Ovary (tissue), 7 donors: ENCODE measurements at regions not wholly inside any gene's neighbourhood (a gene's known extent, or its start where the extent isn't known, plus 50 kb on each side); places are given as distances from the start of the nearest gene placed in this dataset.

Experiments used
- DNase-seq, 5 donors: peaks; one replicate each; pipeline ENCODE4 v3.0.0-alpha.2; 2019 to 2020
- H3K27ac ChIP-seq, 2 donors: fragments of 200-600 bp; one replicate each; pipeline versions ENCODE4 v1.5.1 to v1.8.0; 2019 to 2022
- H3K27me3 ChIP-seq: fragments of 200-600 bp; one replicate; pipeline ENCODE4 v1.8.0; 2022
- H3K36me3 ChIP-seq: fragments of 200-600 bp; sonication (generic); one replicate; pipeline ENCODE4 v1.5.1; 2019
- H3K4me1 ChIP-seq: one replicate; pipeline ENCODE4 v1.8.1; 2013; ENCODE audit warnings: mild to moderate bottlenecking, moderate library complexity; ENCODE audit not compliant: insufficient read depth
- H3K4me3 ChIP-seq: fragments of 200-600 bp; sonication (generic); one replicate; pipeline ENCODE4 v1.5.1; 2017
- H3K9me3 ChIP-seq, 2 donors: fragments of 200-600 bp in 1 of 2; sonication (generic) in 1 of 2; one replicate each; pipeline versions ENCODE4 v1.5.1 to v1.8.1; 2013 to 2019; ENCODE audit warnings: mild to moderate bottlenecking in 1 of 2, moderate library complexity in 1 of 2
- EP300 ChIP-seq: sonication (generic); formaldehyde crosslinking; IDR thresholded peaks from one replicate; pipeline ENCODE4 v1.6.1; 2017; ENCODE audit warnings: antibody characterized with exemption
- POLR2A ChIP-seq: fragments of 450-650 bp; IDR thresholded peaks from one replicate; pipeline ENCODE4 v1.6.1; 2017; ENCODE audit warnings: antibody characterized with exemption, mild to moderate bottlenecking, moderate library complexity
- WGBS, 3 donors: extraction: QIAGEN DNeasy Blood & Tissue Kit in 1 of 3; methylation state at CpG; one replicate each; pipeline versions ENCODE4 v1.1.5 to v1.1.7; 2013 to 2017; 5-methylcytosine and 5-hydroxymethylcytosine counted together
- intact Hi-C, 4 donors: fragments of 100-400 bp; cut with DNase I; formaldehyde crosslinking; loops; one replicate each; pipeline versions ENCODE4 v1.11.0 to v1.15.1; 2022 to 2023
- TF ChIP-seq, protein P1 (sequence below), 3 donors: fragments of 450-650 bp in 2 of 3; fragments of 200-600 bp in 1 of 3; IDR thresholded peaks; one replicate each; pipeline versions ENCODE4 v1.5.1 to v1.8.0; 2016 to 2022; ENCODE audit warnings: antibody characterized with exemption in 3 of 3, mild to moderate bottlenecking in 1 of 3
- donor health status: DM: no; HTN: no; CAD: no; lungs with moderate emphysema.
- donor health status: DM: no; HTN: no; CAD: no.
- donor health status: Bipolar disorder and iron deficiency.
- donor health status: DM: no; HTN: no; CAD: no.
- donor health status: DM: yes; HTN: yes; CAD: no.

DNA sequence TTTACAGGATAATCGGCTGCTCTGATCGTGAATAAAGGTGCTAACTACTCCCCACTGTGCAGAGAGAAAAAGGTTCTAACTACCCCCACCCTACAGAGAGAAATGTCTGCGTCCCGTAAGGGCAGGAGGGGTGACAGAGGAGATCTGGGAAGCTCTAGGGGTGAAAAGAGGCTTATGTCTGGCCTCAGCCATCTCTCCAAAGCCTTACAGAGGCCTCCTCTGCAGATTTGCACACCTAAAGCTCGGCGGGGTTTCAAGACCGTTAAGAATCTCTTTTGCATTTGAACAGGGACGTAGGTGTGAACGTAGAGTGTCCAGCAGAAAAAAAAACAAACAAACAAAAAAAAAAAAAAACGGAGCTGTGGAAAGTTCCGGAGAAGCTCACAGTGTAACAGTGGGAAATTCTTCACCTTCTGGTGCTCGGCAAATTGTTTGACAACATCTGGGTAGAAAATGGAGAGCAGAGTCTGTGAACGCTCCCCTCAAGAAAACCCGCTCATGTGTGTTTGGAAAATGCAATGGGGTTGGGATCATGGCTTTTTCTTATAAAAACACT lies 161.0 kb downstream of the SHOX start:
- WGBS, 3 donors, result 13 to 21% (median 15%) methylated on average over 14 of the region's 14 CpGs
- Histone ChIP-seq H3K9me3 (no peaks in the 10 kb centered on the region), H3K36me3 (no peaks in the 10 kb centered on the region), H3K27me3 (no peaks in the 10 kb centered on the region), H3K4me1 (no peaks in the 10 kb centered on the region), H3K4me3 (no peak overlapping the region), H3K27ac (no peak overlapping the region)
- intact Hi-C loops, result no loop called here
- TF ChIP-seq, protein P1, sequence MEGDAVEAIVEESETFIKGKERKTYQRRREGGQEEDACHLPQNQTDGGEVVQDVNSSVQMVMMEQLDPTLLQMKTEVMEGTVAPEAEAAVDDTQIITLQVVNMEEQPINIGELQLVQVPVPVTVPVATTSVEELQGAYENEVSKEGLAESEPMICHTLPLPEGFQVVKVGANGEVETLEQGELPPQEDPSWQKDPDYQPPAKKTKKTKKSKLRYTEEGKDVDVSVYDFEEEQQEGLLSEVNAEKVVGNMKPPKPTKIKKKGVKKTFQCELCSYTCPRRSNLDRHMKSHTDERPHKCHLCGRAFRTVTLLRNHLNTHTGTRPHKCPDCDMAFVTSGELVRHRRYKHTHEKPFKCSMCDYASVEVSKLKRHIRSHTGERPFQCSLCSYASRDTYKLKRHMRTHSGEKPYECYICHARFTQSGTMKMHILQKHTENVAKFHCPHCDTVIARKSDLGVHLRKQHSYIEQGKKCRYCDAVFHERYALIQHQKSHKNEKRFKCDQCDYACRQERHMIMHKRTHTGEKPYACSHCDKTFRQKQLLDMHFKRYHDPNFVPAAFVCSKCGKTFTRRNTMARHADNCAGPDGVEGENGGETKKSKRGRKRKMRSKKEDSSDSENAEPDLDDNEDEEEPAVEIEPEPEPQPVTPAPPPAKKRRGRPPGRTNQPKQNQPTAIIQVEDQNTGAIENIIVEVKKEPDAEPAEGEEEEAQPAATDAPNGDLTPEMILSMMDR (IDR thresholded peaks at IDR 0.05), result no peak
- TF ChIP-seq EP300 (no peak), POLR2A (no peak)
- DNase-seq, result no peak

DNA sequence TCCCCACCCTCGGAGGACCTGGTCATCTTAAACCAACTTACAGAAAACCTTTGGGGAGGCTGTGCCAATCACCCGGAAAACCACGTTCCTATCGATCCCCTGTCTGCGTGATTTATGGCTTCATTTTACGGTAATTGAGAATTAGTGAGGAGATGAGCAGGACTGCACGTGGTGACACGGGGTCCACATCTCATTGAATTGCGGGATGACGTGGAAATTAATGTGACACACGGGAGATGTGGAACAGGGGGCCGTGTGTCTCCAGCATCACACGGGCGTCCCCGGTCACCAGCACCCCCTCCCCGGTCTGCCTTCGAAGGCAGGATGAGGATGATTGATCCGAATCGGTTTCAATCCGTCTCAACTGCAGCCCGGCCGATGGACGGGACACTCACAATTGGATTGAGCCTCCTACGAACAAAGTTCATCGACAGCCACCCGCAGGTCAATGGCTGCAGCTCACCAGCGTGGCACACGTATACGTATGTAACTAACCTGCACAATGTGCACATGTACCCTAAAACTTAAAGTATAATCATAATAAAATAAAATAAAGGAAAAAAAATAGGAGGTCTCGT lies 160.3 kb downstream of the SHOX start:
- Histone ChIP-seq H3K4me3 (no peak overlapping the region), H3K27ac (no peak overlapping the region), H3K9me3 (no peaks in the 10 kb centered on the region), H3K27me3 (no peaks in the 10 kb centered on the region), H3K4me1 (no peaks in the 10 kb centered on the region), H3K36me3 (no peaks in the 10 kb centered on the region)
- WGBS, 3 donors, result 6 to 11% (median 7%) methylated on average over 30 of the region's 30 CpGs
- intact Hi-C loops, result no loop called here
- no peak for DNase-seq
- no peak for TF ChIP-seq EP300
- no peak for TF ChIP-seq POLR2A
- TF ChIP-seq, protein P1 (IDR thresholded peaks at IDR 0.05), result no peak

DNA sequence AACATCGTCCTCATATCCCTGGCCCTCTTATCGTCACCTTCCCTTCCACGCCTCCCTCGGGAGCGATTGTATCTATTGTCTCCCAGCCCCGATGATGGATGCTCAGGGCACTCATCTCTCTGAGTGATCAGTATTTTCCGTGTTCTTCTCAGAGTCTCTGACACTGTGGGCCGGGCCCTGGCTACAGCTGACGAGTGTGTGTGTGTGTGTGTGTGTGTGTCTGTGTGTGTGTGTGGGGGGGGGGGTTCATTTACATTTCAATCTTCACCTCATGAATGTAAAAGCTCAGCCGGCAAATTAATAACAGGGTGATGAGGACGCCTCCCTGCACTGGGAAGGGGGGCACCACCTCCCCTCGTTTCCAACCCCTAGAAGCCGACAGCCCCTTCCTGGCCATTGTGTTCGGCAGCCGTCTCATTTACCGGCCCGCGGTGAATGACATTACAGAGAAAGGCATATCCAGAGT lies 159.5 kb downstream of the SHOX start:
- no peaks in the 10 kb centered on the region for H3K36me3 ChIP-seq
- intact Hi-C loops, result no loop called here
- WGBS, 3 donors, result 4 to 15% (median 10%) methylated on average over 18 of the region's 18 CpGs
- H3K27me3 ChIP-seq, result no peaks in the 10 kb centered on the region
- no peak overlapping the region for H3K4me3 ChIP-seq
- H3K27ac ChIP-seq, result no peak overlapping the region
- no peaks in the 10 kb centered on the region for H3K9me3 ChIP-seq
- TF ChIP-seq, protein P1 (IDR thresholded peaks at IDR 0.05), result no peak
- TF ChIP-seq EP300 (no peak), POLR2A (no peak)
- DNase-seq, result no peak
- no peaks in the 10 kb centered on the region for H3K4me1 ChIP-seq

DNA sequence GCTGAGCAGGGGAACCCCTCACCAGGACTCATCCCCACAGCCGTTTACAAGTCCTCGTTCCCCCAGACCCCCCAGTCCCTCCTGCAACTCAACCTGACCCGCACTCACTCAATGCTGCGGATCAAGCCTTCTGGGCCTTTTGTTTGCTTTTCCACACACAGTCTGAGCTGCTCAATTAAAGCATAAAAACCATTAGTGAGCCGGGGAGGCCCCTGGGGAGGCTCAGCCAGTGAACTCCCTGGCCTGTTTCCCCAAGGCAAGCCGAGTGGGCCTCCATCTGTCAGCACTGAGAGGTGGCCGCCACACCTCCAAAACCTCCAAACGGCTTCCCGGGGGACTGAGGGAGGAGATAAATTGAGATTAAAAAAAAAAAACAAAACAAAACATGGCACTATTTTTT lies 158.5 kb downstream of the SHOX start:
- no peak overlapping the region for H3K4me3 ChIP-seq
- no peak for DNase-seq
- TF ChIP-seq EP300 (no peak), POLR2A (no peak)
- TF ChIP-seq, protein P1 (IDR thresholded peaks at IDR 0.05), result no peak
- H3K4me1 ChIP-seq, result no peaks in the 10 kb centered on the region
- H3K9me3 ChIP-seq, result no peaks in the 10 kb centered on the region
- H3K27me3 ChIP-seq, result no peaks in the 10 kb centered on the region
- intact Hi-C loops, result no loop called here
- H3K36me3 ChIP-seq, result no peaks in the 10 kb centered on the region
- no peak overlapping the region for H3K27ac ChIP-seq
- WGBS, 3 donors, result 23 to 31% (median 26%) methylated on average over 9 of the region's 9 CpGs
